GM18909 (cell line): ENCODE measurements at regions not wholly inside any gene's neighbourhood (a gene's known extent, or its start where the extent isn't known, plus 50 kb on each side); places are given as distances from the start of the nearest gene placed in this dataset.
"Not testable (repeated sequence)": the region's sequence is repeated elsewhere in the genome, so short reads cannot be mapped to it uniquely, and the experiment has no call there.

ENCODE experiments used
- ATAC-seq: cut with Tn5 transposase; IDR thresholded peaks from one replicate; pipeline ENCODE4 v1.9.1; 2021; ENCODE audit warnings: mild to moderate bottlenecking; ENCODE audit not compliant: unreplicated experiment, poor library complexity

DNA sequence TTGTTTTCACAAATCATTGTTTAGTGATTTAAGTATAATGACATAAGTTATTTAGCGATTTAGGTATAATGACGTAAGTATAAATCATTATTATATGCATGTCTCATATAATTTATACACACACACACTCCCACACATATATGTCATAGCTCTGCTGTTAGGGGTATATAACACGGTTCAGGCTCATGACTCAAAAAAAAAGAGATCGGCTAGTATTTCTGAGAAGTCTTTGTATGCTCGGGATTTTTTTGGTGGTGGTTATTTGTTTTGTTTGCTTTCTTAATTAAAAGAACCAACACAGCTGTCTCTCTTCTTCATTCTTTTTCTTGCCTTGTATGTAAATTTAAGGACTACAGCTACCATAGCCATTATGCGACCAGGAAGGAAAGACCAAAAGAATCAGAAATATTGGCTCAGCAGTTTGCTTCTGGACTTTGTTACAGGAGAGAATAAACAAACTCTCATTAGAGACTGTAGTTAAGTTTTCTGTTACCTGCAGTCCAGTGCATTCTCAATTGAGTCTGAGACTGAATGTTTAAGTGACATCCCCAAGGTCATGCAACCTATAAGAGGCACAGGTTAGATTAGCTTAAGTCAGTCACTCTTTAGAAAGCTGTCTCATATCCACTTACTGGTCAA, 83.2 kb upstream of the NREP start:
- no peak for ATAC-seq

DNA sequence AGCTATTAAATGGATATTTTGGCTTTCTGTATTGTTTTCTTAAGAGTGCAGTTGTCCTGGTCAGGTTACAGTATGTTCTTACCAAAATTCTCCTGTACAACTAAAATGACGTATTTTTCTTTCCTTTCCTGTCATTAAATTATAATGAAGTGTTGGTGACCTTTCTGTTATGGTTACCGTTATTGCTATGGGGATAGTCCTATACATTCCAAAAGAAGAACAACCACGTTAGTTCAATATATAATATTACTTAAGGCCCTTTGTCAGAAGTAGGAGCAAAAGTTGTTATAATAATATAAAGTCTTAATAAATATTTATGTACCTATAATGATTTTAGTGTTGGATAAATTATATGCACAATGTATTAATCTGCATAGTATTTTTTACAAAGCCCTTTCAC, 82.4 kb upstream of the NREP start:
- ATAC-seq = no peak

DNA sequence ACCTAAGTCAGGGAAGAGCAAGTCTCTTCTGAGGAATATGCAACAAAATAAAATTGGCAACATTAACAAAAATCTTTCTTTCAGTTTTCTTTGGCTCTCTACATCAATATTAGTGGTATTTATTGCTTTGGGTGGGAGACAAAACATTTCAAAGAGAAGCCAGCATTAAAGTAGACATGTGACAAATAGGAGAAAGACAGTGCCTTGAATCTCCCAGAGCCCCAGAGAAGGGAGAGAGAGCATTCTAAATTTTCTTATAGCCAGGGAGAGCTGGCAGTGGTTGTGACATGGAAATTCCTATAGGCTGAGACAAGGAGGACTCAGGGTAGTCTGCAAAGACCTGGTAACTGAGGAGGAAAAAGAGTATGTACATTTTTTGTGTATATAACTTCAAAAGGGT, 79.4 kb upstream of the NREP start:
- no peak for ATAC-seq

DNA sequence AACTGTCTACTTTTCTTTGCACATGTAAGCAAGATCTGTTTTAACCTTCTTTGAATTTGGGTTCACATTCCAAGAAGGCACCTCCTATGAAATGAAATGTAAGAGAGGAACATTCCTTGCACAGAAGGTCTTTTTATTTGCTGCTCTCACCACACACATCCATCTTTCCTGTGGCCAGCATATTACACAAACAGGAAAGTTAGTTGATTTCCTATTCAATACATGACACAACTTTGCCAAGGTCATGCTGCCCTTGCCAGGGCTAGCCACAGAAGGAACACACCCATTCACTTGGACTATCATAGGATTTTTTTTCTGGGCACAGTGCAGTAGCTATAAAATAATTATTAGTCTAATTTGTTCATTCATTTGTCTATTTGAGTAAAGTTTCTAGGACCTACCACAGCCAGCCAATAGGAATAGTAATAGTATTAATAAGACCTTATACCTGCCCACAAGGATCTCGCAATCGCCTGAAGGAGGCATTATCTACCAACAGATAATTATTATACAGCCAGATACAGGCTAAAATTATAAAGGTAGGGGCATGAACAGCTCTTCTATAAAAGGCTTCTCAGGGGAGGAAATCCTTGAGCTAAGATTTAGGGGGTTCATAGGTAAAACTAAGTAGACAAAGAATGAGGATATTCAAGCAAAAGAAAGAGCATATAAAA, 78.1 kb upstream of the NREP start:
- no peak for ATAC-seq

DNA sequence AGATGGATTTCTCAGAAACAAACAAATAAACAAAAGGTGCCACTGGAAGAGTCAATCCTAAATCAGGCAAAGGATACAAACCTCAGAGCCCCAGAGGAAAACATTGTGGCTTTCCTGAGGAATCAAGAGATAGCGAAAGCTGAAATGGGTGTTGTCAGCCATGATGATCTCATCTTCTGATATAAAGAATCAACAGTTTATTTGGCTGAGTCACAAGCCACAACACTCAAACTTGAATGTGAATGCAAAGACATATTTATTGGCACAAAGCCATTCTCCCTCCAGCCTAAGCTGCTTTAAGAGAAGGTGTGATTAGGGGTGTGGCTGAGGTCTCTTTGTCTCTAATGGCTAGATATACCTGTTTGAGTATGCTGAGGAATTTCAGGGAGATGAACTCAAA, 73.3 kb upstream of the NREP start:
- no peak for ATAC-seq

DNA sequence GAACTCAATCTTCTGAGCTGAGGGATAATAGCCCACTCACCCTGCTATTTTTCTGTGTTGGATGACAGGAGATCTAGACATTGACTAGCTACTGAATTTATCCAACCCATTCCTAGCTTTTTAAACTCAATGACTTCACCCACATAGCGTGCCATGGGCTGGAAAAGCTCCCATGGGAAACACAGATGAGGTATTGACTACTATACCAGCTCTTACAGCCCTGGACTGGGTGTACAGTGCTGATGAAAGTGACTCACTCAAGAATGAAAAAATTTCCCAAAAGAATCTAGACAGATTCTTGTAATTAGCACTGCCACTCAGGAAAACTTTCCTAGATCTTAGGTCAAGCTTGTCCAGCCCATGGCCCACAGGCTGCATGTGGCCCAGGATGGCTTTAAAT, 72.7 kb upstream of the NREP start:
- ATAC-seq = no peak

DNA sequence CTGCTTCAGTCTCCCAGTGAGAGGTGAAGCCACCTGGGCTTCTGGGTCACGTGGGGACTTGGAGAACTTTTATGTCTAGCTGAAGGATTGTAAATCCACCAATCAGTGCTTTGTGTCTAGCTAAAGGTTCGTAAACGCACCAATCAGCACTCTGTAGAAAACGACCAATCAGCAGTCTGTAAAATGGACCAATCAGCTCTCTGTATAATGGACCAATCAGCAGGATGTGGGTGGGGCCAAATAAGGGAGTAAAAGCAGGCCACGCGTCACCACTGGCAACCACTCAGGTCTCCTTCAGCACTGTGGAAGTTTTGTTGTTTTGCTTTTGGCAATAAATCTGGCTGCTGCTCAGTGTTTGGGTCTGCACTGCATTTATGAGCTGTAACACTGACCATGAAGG, 69.1 kb upstream of the NREP start:
- ATAC-seq = no peak

DNA sequence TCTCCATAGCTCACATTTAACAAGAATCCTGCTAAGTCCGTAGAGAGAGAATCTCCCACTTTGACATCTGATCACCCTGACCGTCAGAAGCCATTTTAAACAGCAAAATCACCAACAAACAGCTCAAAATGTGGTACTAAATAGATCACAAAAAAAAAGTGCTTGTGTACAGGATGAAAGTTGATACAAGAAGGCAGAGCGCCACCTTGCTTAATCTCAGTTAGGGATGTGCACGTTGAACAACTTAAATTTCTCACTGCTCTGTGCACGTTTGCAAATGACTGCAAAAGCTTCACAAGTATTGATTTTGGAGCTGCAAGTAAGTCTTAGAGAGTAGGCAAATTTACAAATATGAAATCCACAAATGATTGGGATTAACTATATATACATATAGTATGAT, 63.1 kb upstream of the NREP start:
- no peak for ATAC-seq

DNA sequence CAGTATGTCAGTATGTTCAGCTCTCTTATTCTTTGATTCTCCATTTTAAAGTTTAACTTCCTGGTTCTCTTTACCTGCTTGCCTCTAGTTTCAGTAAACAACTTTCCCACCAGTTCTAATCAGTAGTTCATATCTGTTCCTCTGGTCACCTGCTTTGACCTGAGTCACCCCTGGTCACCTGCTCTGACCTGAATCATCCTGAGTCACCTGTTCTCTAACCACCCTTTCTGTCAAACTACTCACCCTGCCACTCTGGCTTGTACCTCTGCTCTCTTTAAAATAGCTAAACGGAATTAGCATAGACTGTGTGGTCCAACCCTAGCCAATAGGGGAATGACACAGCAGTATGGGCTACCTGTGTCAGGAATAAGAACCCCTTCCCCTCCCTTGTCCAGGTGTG, 62.0 kb upstream of the NREP start:
- not testable (repeated sequence) for ATAC-seq

DNA sequence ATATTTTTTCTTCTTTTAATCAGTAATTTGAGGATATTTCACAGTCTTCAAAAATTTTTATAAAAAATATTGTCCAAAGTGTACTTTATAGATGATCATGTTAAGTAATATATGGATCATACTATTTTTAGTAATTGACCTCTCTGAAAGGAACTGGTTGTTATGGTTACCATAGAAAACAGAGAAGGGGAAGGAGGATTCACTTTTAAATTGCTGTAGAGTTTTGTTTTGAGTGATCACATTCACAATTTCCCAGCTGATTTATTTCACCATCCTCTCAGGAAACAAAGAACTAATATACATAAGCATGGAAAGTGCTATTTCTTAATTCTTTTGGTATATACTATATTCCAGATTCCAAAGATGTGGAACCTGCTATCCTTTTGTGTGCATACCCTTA, 56.5 kb upstream of the NREP start:
- no peak for ATAC-seq

DNA sequence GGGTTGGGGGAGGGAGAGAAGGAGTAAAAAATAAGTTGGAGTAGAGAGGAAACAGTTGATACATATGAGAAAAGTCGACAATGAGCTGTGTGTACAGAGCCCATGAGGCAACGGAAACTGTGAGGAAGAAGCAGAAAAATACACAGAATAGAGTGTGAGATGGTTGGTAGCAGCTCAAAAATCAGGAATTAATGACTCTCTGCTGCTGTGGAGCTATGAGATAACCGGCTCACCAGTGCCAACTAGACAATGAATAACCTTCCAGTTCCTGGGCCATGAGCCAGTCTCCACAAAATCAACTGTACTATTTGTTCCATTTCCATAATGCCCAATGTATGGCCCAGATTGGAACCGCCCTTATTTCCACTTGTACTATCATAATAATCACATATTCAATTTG, 53.1 kb upstream of the NREP start:
- no peak for ATAC-seq
